GM21526 (cell line): ENCODE measurements at regions not wholly inside any gene's neighbourhood (a gene's known extent, or its start where the extent isn't known, plus 50 kb on each side); places are given as distances from the start of the nearest gene placed in this dataset.
"Not testable (repeated sequence)": the region's sequence is repeated elsewhere in the genome, so short reads cannot be mapped to it uniquely, and the experiment has no call there.

Experiments used
- ATAC-seq: cut with Tn5 transposase; IDR thresholded peaks from one replicate; pipeline ENCODE4 v1.9.1; 2021; ENCODE audit warnings: moderate library complexity; ENCODE audit not compliant: unreplicated experiment, low FRiP score

DNA sequence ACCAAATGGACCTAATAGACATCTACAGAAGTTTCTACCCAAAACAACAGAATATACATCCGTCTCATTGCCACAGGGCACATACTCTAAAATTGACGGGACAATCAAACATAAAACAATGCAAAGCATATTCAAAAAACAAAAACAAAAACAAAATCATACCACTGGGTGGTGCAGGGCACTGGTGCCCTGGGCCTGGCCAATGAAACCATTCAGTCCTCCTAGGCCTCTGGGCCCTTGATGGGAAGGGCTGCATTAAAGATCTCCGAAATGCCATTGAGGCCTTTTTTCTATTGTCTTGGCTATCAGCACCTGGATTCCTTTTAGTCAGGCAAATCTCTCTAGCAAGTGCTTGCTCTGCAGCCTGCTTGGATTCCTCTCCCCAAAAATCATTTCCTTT is 213.9 kb upstream of the ZCCHC13 start:
- no peak for ATAC-seq

DNA sequence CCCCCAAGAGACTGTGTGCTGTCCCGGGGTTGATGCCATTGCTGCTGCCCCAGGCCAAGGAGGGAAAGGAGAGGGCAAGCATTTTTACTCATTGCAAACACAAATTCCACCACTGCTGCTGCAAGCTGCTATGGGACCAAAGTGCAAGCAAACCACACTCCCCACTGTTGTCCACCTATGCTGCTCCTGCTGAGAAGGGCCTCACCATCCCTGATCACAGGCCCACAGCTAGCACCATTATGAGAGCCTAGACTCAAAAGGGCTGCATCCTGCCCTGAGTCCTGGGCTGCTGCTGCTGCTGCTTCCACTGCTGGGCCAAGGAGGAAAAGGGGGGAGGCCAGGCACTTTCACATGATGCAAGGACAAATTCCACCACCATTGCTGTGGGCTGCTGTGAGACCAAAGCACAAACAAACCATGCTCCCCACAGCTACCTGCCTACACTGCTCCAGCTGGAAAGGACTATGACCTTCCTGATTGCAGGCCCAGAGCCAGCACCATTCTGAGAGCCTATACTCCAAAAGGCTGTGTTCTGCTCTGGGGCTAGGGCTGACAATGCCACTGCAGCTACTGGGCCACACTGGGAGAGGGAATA is 218.2 kb upstream of the ZCCHC13 start:
- no peak for ATAC-seq

DNA sequence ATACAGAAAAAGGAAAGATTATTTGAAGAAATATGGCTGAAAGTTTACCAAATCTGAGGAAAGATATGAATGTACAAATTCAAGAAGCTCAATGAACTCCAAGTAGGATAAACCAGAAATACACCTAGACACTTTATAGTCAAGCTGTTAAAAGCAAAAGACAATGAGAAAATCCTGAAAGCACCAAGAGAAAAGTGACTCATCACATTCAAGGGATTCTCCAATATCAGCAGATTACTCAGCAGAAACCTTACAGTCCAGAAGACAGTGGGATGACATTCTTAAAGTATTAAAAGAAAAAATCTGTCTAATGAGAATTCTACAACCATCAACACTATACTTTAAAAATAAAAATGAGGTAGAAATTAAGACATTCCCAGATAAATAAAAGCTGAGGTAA is 223.8 kb upstream of the ZCCHC13 start:
- no peak for ATAC-seq

DNA sequence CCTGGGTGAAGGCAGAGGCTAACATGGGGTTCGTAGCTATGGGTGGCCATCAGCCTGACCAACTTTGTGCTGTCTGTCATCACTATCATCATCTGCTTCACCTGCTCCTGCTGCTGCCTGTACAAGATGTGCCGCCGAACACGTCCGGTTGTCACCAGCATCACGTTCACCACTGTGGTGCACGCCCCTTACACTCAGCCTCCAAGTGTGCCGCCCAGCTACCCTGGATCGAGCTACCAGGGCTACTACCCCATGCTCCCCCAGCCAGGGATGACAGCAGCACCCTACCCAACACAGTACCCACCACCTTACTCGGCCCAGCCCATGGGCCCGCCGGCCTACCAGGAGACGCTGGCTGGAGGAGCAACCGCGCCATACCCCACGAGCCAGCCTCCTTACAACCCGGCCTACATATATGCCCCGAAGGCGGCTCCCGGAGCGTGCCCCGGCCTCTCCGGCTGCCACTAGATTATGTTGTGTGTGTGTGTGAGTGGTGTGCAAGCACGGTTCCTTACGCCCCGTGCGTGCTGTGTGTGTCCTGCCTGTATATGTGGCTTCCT is 213.4 kb upstream of the XIST start:
- no peak for ATAC-seq

DNA sequence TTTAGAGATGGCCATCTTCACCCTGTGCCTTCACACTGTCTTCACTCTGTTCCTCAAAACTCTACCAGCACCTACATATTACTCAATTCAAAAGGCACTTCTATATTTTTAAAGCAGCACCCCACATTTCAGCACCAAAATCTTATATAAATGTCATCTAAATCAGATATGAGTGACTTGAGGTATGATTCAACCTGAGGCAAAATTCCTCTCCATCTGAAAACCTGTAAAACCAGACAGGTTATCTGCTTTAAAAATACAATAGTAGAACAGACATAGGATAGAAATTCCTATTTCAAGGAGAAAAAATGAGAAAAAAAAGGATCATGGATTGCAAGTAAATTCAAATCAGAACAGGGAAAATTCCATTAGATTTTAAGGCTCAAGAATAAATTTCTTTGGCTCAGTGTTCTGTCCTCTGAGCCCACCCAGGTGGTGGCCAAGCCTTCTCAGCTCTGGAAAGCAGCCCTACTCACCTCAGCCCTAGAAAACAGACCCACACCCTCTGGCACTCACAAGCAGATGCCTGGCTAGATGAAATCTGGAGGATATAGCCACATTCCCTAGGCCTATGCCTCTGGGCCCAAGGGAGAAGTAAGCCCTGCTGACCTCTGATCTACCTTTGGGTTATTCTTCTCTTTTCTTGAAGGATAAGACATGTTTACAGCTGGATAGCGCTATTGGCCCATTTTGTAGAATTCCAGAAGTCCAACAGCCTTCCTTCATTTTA is 211.1 kb upstream of the XIST start:
- ATAC-seq: no peak

DNA sequence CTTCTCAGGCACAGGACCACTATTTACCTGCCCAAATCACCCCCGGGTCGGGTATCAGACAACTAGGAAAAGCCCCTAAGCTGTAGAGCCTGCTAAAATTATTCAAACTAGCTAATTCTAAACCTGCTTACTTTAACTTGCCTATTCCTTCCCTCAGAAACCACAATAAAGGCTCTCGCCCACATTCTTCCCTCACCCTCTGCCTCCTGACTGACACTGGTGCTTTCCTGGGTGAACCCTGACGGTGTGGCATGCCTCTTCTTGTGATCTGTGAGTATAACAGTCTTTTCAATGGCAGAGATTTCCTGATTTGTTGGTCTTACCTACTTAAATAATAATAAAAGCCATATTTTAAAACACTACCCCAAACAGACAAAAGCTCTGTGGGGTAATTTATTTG is 209.4 kb upstream of the XIST start:
- no peak for ATAC-seq

DNA sequence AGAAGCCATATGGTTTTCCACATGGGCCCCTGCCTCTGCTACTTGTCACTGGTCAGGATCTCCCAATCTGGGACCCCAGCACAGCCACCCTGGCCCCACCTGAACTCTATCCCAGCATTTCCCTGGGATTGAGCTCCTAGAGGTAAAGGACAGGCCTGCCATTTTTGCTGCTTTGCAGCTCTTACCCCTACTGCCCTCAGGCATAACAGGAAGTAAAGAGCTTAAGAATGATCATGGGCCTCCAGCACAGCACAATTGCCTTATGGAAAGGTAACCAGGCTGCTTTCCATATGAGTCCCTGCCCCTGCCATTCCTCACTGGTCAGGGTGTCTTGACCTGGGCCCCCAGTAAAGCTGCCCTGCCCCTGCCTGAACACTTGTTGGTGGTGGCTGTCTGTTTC is 196.6 kb upstream of the XIST start:
- ATAC-seq: no peak

DNA sequence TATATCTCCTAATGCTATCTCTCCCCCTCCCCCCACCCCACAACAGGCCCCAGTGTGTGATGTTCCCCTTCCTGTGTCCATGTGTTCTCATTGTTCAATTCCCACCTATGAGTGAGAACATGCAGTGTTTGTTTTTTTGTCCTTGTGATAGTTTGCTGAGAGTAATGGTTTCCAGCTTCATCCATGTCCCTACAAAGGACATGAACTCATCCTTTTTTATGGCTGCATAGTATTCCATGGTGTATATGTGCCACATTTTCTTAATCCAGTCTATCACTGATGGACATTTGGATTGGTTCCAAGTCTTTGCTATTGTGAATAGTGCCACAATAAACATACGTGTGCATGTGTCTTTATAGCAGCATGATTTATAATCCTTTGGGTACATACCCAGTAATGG is 181.6 kb upstream of the XIST start:
- not testable (repeated sequence) for ATAC-seq

DNA sequence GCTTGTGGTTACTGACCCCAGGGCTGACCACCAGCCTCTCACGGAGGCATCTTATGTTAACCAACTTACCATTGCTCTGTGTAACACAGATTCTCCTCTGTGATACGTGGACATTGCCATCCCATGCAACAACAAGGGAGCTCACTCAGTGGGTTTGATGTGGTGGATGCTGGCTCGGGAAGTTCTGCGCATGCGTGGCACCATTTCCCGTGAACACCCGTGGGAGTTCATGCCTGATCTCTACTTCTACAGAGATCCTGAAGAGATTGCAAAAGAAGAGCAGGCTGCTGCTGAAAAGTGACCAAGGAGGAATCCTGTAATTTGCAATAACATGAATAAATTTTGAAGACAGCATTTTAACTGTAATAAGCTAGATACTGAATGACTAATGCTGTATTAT is 179.0 kb upstream of the XIST start:
- not testable (repeated sequence) for ATAC-seq

DNA sequence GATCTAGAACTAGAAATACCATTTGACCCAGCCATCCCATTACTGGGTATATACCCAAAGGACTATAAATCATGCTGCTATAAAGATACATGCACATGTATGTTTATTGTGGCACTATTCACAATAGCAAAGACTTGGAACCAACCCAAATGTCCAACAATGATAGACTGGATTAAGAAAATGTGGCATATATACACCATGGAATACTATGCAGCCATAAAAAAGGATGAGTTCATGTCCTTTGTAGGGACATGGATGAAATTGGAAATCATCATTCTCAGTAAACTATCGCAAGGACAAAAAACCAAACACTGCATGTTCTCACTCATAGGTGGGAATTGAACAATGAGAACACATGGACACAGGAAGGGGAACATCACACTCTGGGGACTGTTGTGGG is 178.3 kb upstream of the XIST start:
- ATAC-seq: not testable (repeated sequence)

DNA sequence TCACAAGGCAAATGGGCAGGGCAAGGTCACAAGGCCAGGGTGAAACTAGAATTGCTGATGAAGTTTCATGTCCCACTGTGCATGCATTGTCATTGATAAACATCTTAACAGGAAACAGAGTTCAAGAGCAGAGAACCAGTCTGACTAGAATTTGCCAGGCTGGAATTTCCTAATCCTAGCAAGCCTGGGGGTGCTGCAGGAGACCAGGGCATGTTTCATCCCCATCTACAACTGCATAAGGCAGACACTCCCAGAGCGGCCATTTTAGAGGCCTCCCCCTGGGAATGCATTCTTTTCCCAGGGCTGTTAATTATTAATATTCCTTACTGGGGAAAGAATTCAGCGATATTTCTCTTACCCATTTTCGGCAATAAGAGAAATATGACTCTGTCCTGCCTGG is 172.6 kb upstream of the XIST start:
- ATAC-seq: not testable (repeated sequence)

DNA sequence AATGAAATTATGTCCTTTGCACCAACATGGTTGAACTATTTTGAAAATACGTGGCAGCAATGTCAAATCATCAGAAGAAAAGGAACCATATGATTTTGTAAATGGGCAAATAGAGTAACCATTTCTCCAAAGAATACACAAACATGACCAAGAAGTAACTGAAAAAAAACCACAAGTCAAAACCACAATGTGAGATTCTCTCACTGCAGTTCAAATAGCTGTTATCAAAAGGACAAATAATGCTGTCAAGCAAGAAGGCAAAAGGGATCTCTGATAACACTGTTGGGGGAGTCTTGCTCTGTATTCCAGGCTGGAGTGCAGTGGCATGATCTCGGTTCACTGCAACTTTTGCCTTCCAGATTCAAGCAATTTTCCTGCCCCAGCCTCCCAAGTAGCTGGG is 170.7 kb upstream of the XIST start:
- no peak for ATAC-seq

DNA sequence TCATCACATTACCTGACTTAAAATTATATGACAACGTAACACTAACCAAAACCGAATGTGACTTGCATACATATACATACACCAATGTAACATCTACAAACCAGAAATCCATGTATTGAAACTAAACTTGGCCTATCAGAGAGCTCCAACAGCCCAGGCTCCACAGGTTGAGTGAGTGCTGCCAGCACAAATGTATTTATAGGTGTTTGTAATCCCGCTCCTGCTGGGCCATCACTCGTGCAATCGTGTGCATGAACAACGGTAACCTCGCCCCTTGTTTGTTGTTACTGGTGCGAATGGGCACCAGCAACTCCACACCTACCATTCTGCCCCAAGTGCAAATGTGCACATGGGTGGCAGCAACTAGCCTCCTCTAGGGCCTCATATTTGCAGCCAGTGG is 165.7 kb upstream of the XIST start:
- no peak for ATAC-seq

DNA sequence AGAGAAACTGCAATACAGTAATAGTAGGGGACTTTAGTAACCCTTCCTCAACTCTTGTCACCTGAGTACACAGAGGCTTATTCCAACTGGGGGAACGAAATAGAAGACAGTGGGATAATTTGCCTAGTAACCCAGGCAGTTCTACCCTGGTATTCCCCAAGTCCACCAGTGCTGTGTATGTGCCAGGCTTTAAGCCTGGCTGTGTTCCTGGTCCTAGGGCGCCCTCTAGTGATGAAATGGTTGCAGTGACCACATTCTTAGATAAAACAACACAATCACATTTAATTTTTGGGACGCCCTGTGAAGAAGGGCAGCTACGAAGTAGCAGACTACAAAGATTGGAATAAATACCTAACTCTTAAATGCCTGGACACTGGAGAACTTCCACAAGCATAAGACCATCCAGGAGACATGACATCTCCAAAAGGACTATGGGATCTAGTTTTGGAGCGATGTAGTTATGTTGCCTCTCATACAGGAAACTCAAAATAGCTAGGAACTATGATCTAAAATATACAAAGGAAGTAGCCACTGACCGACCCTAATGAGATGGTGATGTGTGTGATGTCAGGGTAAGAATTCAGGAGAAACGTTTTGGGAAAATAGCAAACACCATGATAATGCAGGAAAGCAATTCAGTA is 163.0 kb upstream of the XIST start:
- peak; percentile 86 for ATAC-seq

DNA sequence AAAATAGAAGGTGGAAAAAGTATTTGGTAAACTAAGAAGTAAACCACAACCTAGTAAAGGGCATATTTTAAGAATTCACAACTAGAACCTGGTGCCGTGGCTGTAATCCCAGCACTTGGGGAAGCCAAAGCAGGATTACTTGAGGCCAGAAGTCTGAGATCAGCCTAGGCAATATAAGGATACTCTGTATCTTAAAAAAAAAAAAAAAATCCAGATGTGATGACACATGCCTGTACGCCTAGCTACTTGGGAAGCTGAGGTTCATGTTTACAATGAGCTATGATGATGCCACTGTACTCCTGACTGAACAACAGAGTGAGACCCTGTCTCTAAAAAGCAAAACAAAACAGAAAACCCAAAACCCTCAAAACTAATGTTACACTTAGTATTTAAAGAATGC is 156.5 kb upstream of the XIST start:
- ATAC-seq: no peak

DNA sequence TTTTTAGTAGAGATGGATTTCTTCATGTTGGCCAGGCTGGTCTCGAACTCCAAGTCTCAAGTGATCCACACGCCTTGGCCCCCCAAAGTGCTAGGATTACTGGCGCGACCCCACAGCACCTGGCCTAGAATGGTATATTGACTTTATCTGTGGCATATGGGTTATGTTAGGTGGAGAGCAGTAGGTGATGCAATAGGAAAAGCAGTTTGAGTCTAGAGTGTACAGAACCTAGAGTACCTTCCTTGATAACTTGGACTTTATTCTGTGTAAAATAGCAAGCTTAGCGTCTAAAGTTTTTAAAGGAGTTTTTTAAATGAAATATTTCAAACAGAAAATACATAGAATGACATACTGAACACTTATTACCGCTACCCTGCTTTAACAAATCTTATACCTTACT is 139.5 kb upstream of the XIST start:
- no peak for ATAC-seq

DNA sequence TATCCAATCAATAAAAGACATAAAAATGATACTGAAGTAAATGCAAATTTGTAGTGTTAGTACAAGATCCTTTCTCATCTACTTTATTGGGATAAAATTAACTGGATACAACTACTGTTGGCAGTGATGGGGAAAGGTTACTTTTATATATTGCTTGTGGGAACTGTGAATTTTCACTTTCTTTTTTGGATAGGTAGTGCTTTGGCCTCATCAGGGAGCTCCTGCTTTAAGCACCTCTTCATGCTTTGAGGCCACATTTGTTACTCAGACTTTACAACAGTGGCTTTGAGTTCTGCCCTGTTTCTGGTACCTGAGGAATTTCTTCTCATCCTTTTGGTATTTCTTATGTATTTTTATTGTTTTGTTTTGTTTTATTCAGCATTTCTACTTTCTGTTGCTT is 134.7 kb upstream of the XIST start:
- ATAC-seq: no peak

DNA sequence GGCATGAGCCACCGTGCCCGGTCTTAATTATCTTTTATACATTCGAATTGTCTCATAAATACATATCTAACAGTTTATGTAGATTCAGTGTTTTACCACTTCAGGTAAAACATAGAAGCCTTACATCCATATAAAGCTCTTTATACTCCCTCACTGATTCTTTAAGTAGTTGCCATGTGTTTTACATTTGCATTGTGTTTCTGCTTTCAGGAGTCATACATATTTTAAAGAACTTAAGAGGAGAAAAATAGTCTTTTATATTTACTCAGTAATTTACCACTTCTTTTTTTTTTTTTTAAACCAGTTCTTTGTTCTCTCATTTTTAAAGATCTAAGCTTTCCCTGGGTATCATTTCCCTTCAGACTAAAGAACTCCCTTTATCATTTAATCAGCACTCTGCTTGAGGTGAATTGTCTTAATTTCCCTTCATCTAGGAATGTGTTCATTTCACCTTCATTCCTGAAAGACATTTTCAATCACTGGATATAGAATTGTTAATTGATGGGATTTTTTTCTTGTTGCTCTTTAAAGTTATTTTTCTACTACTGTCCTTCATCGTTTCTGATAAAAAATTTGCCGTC is 127.1 kb upstream of the XIST start:
- ATAC-seq: no peak

DNA sequence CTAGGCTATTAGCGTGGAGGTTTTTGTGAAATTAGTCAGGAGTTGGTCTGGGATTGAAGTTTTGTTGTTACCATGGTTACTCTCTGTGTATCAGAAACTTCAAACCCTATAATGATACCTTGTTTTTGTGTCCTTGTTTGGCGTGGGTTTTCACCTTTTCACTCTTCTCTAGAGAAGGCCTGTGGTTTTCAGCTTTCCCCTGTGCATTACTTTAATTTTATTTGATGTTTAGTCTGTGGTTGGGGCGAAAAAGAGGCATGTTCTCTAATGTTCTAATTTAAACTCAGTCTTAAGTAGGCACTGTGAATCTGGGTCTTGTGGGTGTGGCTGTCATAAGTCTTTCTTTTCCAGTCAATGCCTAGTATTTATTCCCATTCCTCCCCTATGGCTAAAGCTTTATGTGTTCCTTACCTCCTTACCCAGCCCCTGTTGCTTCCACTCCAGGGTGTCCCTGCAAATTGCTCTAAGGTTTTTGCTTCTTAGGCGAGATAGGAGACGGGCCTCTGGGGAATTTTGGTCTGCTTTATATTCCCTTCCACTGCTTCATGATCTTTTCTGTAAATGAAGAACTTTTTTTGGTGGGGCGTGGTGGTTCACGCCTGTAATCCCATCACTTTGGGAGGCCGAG is 125.1 kb upstream of the XIST start:
- ATAC-seq: peak; percentile 81

DNA sequence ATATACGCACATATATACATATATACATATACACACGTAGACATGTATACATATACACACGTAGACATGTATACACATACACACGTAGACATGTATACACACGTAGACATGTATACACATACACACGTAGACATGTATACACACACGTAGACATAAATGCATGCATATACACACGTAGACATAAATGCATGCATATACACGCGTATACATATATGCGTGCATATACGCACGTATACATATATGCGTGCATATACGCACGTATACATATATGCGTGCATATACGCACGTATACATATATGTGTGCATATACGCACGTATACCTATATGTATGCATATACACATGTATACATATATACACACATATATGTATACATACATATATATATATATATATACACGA is 114.9 kb upstream of the XIST start:
- ATAC-seq: not testable (repeated sequence)

DNA sequence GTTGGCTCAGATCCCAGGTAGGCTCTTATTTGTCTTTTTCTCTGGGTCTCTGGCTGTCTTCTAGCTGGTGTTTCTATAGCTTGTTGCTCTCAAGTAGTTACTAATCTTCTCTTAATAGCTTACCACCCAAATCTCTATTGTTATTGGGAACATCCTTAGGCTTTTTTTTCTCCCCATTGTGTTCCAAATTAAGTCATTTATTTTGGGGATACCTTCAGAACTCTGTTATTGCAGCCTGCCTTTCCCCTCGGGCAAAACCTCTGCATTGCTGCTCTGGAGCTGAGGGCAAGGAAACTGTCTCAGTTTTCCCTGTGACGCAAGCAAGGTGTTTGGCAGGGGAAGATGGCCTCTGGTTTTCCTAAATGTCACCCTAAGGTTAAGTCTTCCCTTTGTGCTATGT is 113.3 kb upstream of the XIST start:
- ATAC-seq: no peak
